Endothelial cell of umbilical vein (primary cell): ENCODE measurements at regions not wholly inside any gene's neighbourhood (a gene's known extent, or its start where the extent isn't known, plus 50 kb on each side); places are given as distances from the start of the nearest gene placed in this dataset.

Source experiments
- BruUV-seq: library from RNA; stranded (reverse); fragments of 400-500 nt; replicated peaks from 2 replicates; lab custom pipeline; 2021; lab: Mats Ljungman, UMichigan
- CTCF ChIA-PET: fragments of 300-600, 350-600 bp; sonication (Branson Sonifier 250); formaldehyde crosslinking; loops from one replicate; lab custom pipeline; 2021; ENCODE audit warnings: antibody characterized with exemption, inconsistent platforms; lab: Charles Lee
- POLR2A ChIA-PET: fragments of 300-600, 350-600 bp; sonication (Branson Sonifier 250); formaldehyde crosslinking; loops from one replicate; lab custom pipeline; 2021; ENCODE audit warnings: antibody characterized with exemption, inconsistent platforms; lab: Charles Lee
- DNase-seq: peaks from one replicate; pipeline ENCODE4 v3.0.0-alpha.2; 2011; ENCODE audit warnings: low read depth, low spot score
- FAIRE-seq: peaks from 2 replicates; lab custom pipeline; 2011; peaks lifted over from hg19 to GRCh38; lab: Jason Lieb, UNC
- H2AFZ ChIP-seq: 2 replicates; pipeline ENCODE4 v1.6.0; 2012; ENCODE audit warnings: low read depth, low read length, control low read depth, inconsistent platforms
- H3K27ac ChIP-seq: 2 replicates; pipeline ENCODE4 v1.5.1; 2011; ENCODE audit warnings: low read depth, mild to moderate bottlenecking, control low read depth, low read length, moderate library complexity; ENCODE audit not compliant: insufficient read depth
- H3K27me3 ChIP-seq, 2 experiments: 2 replicates each; pipeline versions ENCODE4 v1.6.0 to v1.6.1; 2011; ENCODE audit warnings: low read length in 2 of 2, mixed read lengths in 1 of 2; ENCODE audit not compliant: control insufficient read depth in 2 of 2, insufficient read depth in 2 of 2
- H3K36me3 ChIP-seq, 2 experiments: 2 replicates in 1 of 2; 3 replicates in 1 of 2; pipeline ENCODE4 v1.5.1; 2011; ENCODE audit warnings: low read length in 2 of 2, mild to moderate bottlenecking in 1 of 2, moderate library complexity in 1 of 2; ENCODE audit not compliant: control insufficient read depth in 2 of 2, insufficient read depth in 2 of 2; ENCODE audit errors: extremely low read depth in 1 of 2
- H3K4me1 ChIP-seq: 3 replicates; pipeline ENCODE4 v1.5.1; 2011; ENCODE audit warnings: mild to moderate bottlenecking, low read length; ENCODE audit not compliant: control insufficient read depth, insufficient read depth; ENCODE audit errors: extremely low read depth
- H3K4me2 ChIP-seq: 2 replicates; pipeline ENCODE4 v1.6.1; 2011; ENCODE audit warnings: low read length, control low read depth, mixed read lengths; ENCODE audit not compliant: insufficient read depth
- H3K4me3 ChIP-seq, 3 experiments: fragments of 200-600 bp in 1 of 3; sonication (generic), shearing (Covaris generic) in 1 of 3; replicated peaks in 1 of 3; 2 replicates each; pipeline ENCODE4 v1.5.1; 2011 to 2016; ENCODE audit warnings: control low read depth in 3 of 3, low read length in 3 of 3, mild to moderate bottlenecking in 2 of 3, inconsistent platforms in 1 of 3, low read depth in 1 of 3, moderate library complexity in 1 of 3; ENCODE audit not compliant: insufficient read depth in 1 of 3
- H3K79me2 ChIP-seq: 2 replicates; pipeline ENCODE4 v1.6.0; 2012; ENCODE audit warnings: low read length, inconsistent platforms; ENCODE audit not compliant: control insufficient read depth, insufficient read depth
- H3K9ac ChIP-seq: replicated peaks from 2 replicates; pipeline ENCODE3; 2011; ENCODE audit warnings: low read length, control low read depth; ENCODE audit not compliant: insufficient read depth; ENCODE audit errors: extremely low read depth
- H3K9me1 ChIP-seq: replicated peaks from 3 replicates; pipeline ENCODE4 v1.6.0; 2011; ENCODE audit warnings: mild to moderate bottlenecking, low read length; ENCODE audit not compliant: control insufficient read depth, insufficient read depth; ENCODE audit errors: extremely low read depth
- H3K9me3 ChIP-seq: replicated peaks from 2 replicates; pipeline ENCODE4 v1.5.1; 2012; ENCODE audit warnings: low read length, inconsistent platforms; ENCODE audit not compliant: control insufficient read depth, insufficient read depth
- H4K20me1 ChIP-seq: replicated peaks from 2 replicates; pipeline ENCODE3; 2011; ENCODE audit warnings: mild to moderate bottlenecking, low read length; ENCODE audit not compliant: control insufficient read depth, insufficient read depth; ENCODE audit errors: extremely low read depth
- EZH2 ChIP-seq: IDR thresholded peaks from 2 replicates; pipeline ENCODE4 v1.6.1; 2012; ENCODE audit warnings: borderline replicate concordance, low read depth, mild to moderate bottlenecking, moderate library complexity, low read length, inconsistent platforms; ENCODE audit not compliant: severe bottlenecking
- FOS ChIP-seq: IDR thresholded peaks from 2 replicates; pipeline ENCODE4 v1.6.1; 2011; ENCODE audit warnings: mild to moderate bottlenecking, low read length, moderate library complexity, borderline replicate concordance; ENCODE audit not compliant: insufficient read depth
- GATA2 ChIP-seq: IDR thresholded peaks from 2 replicates; pipeline ENCODE4 v1.7.0; 2011; ENCODE audit warnings: low read depth, mild to moderate bottlenecking, moderate library complexity, mixed read lengths, low read length; ENCODE audit not compliant: insufficient read length, insufficient read depth
- JUN ChIP-seq: IDR thresholded peaks from 2 replicates; pipeline ENCODE4 v1.6.1; 2011; ENCODE audit warnings: borderline replicate concordance, low read depth; ENCODE audit not compliant: insufficient read length, insufficient read depth
- POLR2A ChIP-seq: IDR thresholded peaks from 2 replicates; pipeline ENCODE4 v1.6.1; 2012; ENCODE audit warnings: low read depth, mild to moderate bottlenecking, control low read depth, low read length
- POLR2AphosphoS5 ChIP-seq: IDR thresholded peaks from 2 replicates; pipeline ENCODE4 v1.6.1; 2012; ENCODE audit warnings: low read depth, mild to moderate bottlenecking, control low read depth, low read length, moderate library complexity; ENCODE audit not compliant: insufficient read depth
- dilution Hi-C: fragments of 300-500 bp; cut with MboI; formaldehyde crosslinking; loops from one replicate; pipeline ENCODE4 v1.15.0; 2019; ENCODE audit warnings: low sequenced_read_pairs; ENCODE audit not compliant: extremely low pct_ligation_motif_present
- intact Hi-C: fragments of 100-400 bp; cut with micrococcal nuclease; formaldehyde crosslinking; loops from one replicate; pipeline ENCODE4 v1.10.0; 2022
- TF ChIP-seq, protein P1 (sequence below): IDR thresholded peaks from 2 replicates; pipeline ENCODE4 v1.6.1; 2011; ENCODE audit not compliant: insufficient read depth, insufficient read length
- TF ChIP-seq, protein P2 (sequence below), 2 donors: IDR thresholded peaks; 1 replicate in 1 of 2; 2 replicates in 1 of 2; pipeline ENCODE4 v1.5.1; 2011; ENCODE audit warnings: low read length in 2 of 2, mild to moderate bottlenecking in 2 of 2, moderate library complexity in 2 of 2, control low read depth in 1 of 2, inconsistent platforms in 1 of 2, low read depth in 1 of 2; ENCODE audit not compliant: insufficient read depth in 1 of 2; ENCODE audit errors: extremely low read depth in 1 of 2

DNA sequence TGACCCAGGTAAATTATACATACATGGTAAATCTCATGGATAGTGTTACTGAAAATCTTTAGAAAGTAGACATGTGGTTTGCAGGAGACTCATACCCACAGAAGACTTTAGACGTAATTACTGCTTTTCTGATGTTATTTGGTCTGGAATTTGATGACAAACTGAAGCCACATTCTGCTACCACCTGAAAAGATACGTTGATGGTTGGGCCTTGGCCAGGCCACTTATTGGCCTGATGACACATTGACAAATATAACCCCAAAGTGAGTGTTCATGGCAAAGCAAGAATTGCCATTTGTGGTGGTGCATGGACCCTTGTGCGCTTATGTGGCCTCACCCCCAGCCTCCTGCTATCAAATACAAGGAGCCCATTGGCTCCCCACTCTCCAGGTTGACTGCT is 155.6 kb downstream of the METTL4 start:
- Histone ChIP-seq H2AFZ (no peak overlapping the region), H3K4me3 (no peak overlapping the region), H3K79me2 (no peaks in the 10 kb centered on the region), H3K36me3 (no peaks in the 10 kb centered on the region), H3K9me3 (no peaks in the 10 kb centered on the region), H3K27me3 (peaks cover 0 to 2% of the 10 kb centered on the region in 2 experiments), H3K27ac (no peak overlapping the region), H4K20me1 (no peaks in the 10 kb centered on the region), H3K4me1 (peaks cover 5% of the 10 kb centered on the region), H3K4me2 (no peak overlapping the region), H3K9ac (no peak overlapping the region), H3K9me1 (no peaks in the 10 kb centered on the region)
- FAIRE-seq = no peak
- ChIA-PET POLR2A (no interaction called here), CTCF (no interaction called here)
- DNase-seq = no peak
- dilution Hi-C loops (no loop called here), intact Hi-C loops (loop anchor here (10.0 kb wide), 2 partner anchors 61 to 99 kb away; no protein-coding TSS in a partner anchor)
- TF ChIP-seq POLR2A (no peak), EZH2 (no peak), JUN (no peak), POLR2AphosphoS5 (no peak), FOS (no peak), GATA2 (no peak)
- TF ChIP-seq, protein P1, sequence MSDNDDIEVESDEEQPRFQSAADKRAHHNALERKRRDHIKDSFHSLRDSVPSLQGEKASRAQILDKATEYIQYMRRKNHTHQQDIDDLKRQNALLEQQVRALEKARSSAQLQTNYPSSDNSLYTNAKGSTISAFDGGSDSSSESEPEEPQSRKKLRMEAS = no peak
- no TSS peak for BruUV-seq

DNA sequence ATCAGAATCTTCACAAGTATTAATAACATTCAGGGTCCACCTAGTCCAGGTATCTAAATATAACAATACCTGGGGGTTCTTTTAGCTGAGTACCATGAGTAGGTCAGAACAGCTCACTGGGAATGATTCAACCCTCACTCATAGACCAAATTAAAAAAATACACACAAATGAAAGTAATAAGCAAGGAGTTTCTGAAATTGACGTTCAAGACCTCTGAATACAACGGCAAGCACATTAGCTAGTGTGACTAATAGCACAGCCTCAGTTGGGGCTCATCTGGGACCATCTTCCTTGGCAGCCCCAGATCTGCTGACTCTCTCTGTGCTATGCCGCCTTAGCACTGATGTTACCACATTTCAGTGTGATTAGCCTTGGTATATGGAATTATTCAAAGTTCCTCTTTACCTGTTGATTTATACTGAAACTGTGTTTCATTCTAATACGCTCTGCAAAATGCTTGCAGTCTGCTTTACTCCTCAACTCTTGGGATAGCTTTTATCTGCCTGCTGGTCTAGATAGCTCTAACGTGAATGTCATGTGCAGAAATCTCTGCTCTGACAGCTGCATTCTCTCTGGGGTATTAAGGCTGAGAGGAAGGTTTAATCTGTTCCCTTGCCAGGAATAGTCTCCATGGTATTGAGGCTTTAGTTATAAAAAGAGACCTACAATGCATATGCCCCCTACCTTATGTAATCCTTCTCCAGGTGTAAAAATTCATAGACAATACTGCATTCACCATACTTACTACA is 153.3 kb downstream of the METTL4 start:
- Histone ChIP-seq H3K4me2 (no peak overlapping the region), H3K4me1 (no peaks in the 10 kb centered on the region), H3K27ac (no peak overlapping the region), H3K9ac (no peak overlapping the region), H3K4me3 (no peak overlapping the region), H3K79me2 (no peaks in the 10 kb centered on the region), H3K9me3 (no peaks in the 10 kb centered on the region), H4K20me1 (no peaks in the 10 kb centered on the region), H2AFZ (no peak overlapping the region), H3K36me3 (no peaks in the 10 kb centered on the region), H3K9me1 (no peaks in the 10 kb centered on the region), H3K27me3 (peaks cover 0 to 2% of the 10 kb centered on the region in 2 experiments)
- dilution Hi-C loops (no loop called here), intact Hi-C loops (loop anchor here (10.0 kb wide), 2 partner anchors 63 to 97 kb away; no protein-coding TSS in a partner anchor)
- no TSS peak for BruUV-seq
- no peak for DNase-seq
- POLR2A ChIA-PET = no interaction called here
- CTCF ChIA-PET = no interaction called here
- TF ChIP-seq, protein P2, sequence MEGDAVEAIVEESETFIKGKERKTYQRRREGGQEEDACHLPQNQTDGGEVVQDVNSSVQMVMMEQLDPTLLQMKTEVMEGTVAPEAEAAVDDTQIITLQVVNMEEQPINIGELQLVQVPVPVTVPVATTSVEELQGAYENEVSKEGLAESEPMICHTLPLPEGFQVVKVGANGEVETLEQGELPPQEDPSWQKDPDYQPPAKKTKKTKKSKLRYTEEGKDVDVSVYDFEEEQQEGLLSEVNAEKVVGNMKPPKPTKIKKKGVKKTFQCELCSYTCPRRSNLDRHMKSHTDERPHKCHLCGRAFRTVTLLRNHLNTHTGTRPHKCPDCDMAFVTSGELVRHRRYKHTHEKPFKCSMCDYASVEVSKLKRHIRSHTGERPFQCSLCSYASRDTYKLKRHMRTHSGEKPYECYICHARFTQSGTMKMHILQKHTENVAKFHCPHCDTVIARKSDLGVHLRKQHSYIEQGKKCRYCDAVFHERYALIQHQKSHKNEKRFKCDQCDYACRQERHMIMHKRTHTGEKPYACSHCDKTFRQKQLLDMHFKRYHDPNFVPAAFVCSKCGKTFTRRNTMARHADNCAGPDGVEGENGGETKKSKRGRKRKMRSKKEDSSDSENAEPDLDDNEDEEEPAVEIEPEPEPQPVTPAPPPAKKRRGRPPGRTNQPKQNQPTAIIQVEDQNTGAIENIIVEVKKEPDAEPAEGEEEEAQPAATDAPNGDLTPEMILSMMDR (IDR thresholded peaks at IDR 0.05; ENCODE audit: extremely low read depth in 1 of 2, insufficient read depth in 1 of 2, low read depth in 1 of 2, low read length in 2 of 2) = no peak
- TF ChIP-seq POLR2A = no peak
- FAIRE-seq = no peak
